Transverse colon (tissue), 4 donors: ENCODE measurements at regions not wholly inside any gene's neighbourhood (a gene's known extent, or its start where the extent isn't known, plus 50 kb on each side); places are given as distances from the start of the nearest gene placed in this dataset.
A peak's percentile ranks its signal among the peaks of the same experiment; 100 is the strongest.

ENCODE experiments used
- DNase-seq: peaks from one replicate; pipeline ENCODE4 v3.0.0-alpha.2; 2019
- H3K27ac ChIP-seq, 4 donors: fragments of 200-600 bp; sonication (generic); 2 replicates each; pipeline ENCODE4 v1.5.1; 2016 to 2018; ENCODE audit warnings: inconsistent platforms in 4 of 4
- H3K27me3 ChIP-seq: fragments of 200-600 bp; sonication (generic); 2 replicates; pipeline ENCODE4 v1.5.1; 2017; ENCODE audit warnings: inconsistent platforms
- H3K36me3 ChIP-seq, 4 donors: fragments of 200-600 bp; sonication (generic); 2 replicates each; pipeline ENCODE4 v1.5.1; 2017 to 2019; ENCODE audit warnings: inconsistent platforms in 4 of 4
- H3K4me1 ChIP-seq, 4 donors: fragments of 200-600 bp; sonication (generic); 2 replicates each; pipeline ENCODE4 v1.5.1; 2017 to 2020; ENCODE audit warnings: inconsistent platforms in 4 of 4
- H3K4me3 ChIP-seq, 4 donors: fragments of 200-600 bp; sonication (generic); 1 replicate in 1 of 4; 2 replicates in 3 of 4; pipeline versions ENCODE4 v1.5.1 to v1.6.1; 2017 to 2019; ENCODE audit warnings: inconsistent platforms in 4 of 4
- H3K9me3 ChIP-seq, 2 donors: fragments of 200-600 bp; sonication (generic); 2 replicates each; pipeline ENCODE4 v1.5.1; 2017 to 2019; ENCODE audit warnings: inconsistent platforms in 2 of 2
- CTCF ChIP-seq, 5 experiments: fragments of 200-600 bp in 3 of 5; fragments of 450-650 bp in 2 of 5; sonication (generic) in 3 of 5; IDR thresholded peaks; 1 replicate in 2 of 5; 2 replicates in 3 of 5; pipeline ENCODE4 v1.5.1; 2016 to 2017; ENCODE audit warnings: antibody characterized with exemption in 5 of 5, inconsistent platforms in 3 of 5, mild to moderate bottlenecking in 2 of 5, moderate library complexity in 1 of 5
- EP300 ChIP-seq: sonication (generic); formaldehyde crosslinking; IDR thresholded peaks from one replicate; pipeline ENCODE4 v1.6.1; 2017; ENCODE audit warnings: antibody characterized with exemption, low read depth
- POLR2A ChIP-seq: fragments of 450-650 bp; IDR thresholded peaks from one replicate; pipeline ENCODE4 v1.6.1; 2016; ENCODE audit warnings: antibody characterized with exemption, mild to moderate bottlenecking, moderate library complexity
- POLR2AphosphoS5 ChIP-seq, 3 donors: sonication (generic); formaldehyde crosslinking; IDR thresholded peaks; one replicate each; pipeline ENCODE4 v1.6.1; 2016; ENCODE audit warnings: antibody characterized with exemption in 3 of 3
- WGBS, 2 donors: methylation state at CpG; one replicate each; pipeline ENCODE4 v1.1.5; 2018; ENCODE audit warnings: low coverage in 1 of 2; 5-methylcytosine and 5-hydroxymethylcytosine counted together
- in situ Hi-C, 4 donors: fragments of 200-750 bp; cut with MboI; loops; one replicate each; pipeline versions ENCODE4 v1.15.0 to v1.15.1; 2017; ENCODE audit warnings: low sequenced_read_pairs in 3 of 4, low pct_ligation_motif_present in 1 of 4, low pct_unique_long_range_greater_than_20kb in 1 of 4
- intact Hi-C: fragments of 100-400 bp; cut with DNase I; formaldehyde crosslinking; loops from one replicate; pipeline ENCODE4 v1.15.1; 2023; ENCODE audit warnings: low total_unique reads

GRCh38 chr6:25111782-25112181 lies 167.4 kb upstream of the CARMIL1 start:
- intact Hi-C loops: no loop called here
- H3K4me1 ChIP-seq: peaks cover 0 to 28% (median 12%) of the 10 kb centered on the region in 4 donors
- H3K36me3 ChIP-seq: peaks cover 0 to 24% (median 0%) of the 10 kb centered on the region in 4 donors
- no peaks in the 10 kb centered on the region for H3K9me3 ChIP-seq
- in situ Hi-C loops: no loop called here
- TF ChIP-seq POLR2AphosphoS5 (IDR thresholded peaks at IDR 0.05) (no peak), EP300 (no peak), POLR2A (no peak), CTCF (IDR thresholded peaks at IDR 0.05) (no peak)
- H3K27me3 ChIP-seq: no peaks in the 10 kb centered on the region
- 60 to 63% methylated on average over 1 of the region's 1 CpG for WGBS, 2 donors
- H3K4me3 ChIP-seq: no peak overlapping the region
- H3K27ac ChIP-seq: peak overlapping the region in 3 of 4 donors; percentile 26 to 59 (median 47)
- DNase-seq: no peak

GRCh38 chr6:25112322-25112773 lies 166.8 kb upstream of the CARMIL1 start:
- in situ Hi-C loops: no loop called here
- Histone ChIP-seq H3K36me3 (peaks cover 0 to 24% (median 0%) of the 10 kb centered on the region in 4 donors), H3K4me3 (no peak overlapping the region), H3K4me1 (peaks cover 0 to 28% (median 12%) of the 10 kb centered on the region in 4 donors), H3K27me3 (no peaks in the 10 kb centered on the region), H3K27ac (peak overlapping the region in 3 of 4 donors; percentile 26 to 59 (median 47)), H3K9me3 (no peaks in the 10 kb centered on the region)
- DNase-seq: peak; percentile 37
- TF ChIP-seq POLR2A (no peak), EP300 (no peak), CTCF (IDR thresholded peaks at IDR 0.05) (no peak), POLR2AphosphoS5 (IDR thresholded peaks at IDR 0.05) (no peak)
- intact Hi-C loops: no loop called here
- 41 to 50% methylated on average over 3 to 4 of the region's 4 CpGs for WGBS, 2 donors

GRCh38 chr6:25113436-25113835 lies 165.7 kb upstream of the CARMIL1 start:
- in situ Hi-C loops: no loop called here
- WGBS, 2 donors: 94 to 100% methylated on average over 1 to 4 of the region's 4 CpGs
- Histone ChIP-seq H3K9me3 (no peaks in the 10 kb centered on the region), H3K27ac (peak overlapping the region in 1 of 4 donors; percentile 59), H3K27me3 (no peaks in the 10 kb centered on the region), H3K36me3 (peaks cover 0 to 18% (median 0%) of the 10 kb centered on the region in 4 donors), H3K4me3 (no peak overlapping the region), H3K4me1 (peaks cover under 1 to 33% (median 14%) of the 10 kb centered on the region in 4 donors)
- DNase-seq: no peak
- TF ChIP-seq EP300: no peak
- no peak for TF ChIP-seq CTCF (IDR thresholded peaks at IDR 0.05)
- no peak for TF ChIP-seq POLR2A
- no peak for TF ChIP-seq POLR2AphosphoS5 (IDR thresholded peaks at IDR 0.05)
- intact Hi-C loops: no loop called here

- H3K27me3 ChIP-seq: no peaks in the 10 kb centered on the region
- H3K36me3 ChIP-seq: no peaks in the 10 kb centered on the region
- H3K9me3 ChIP-seq: no peaks in the 10 kb centered on the region
- in situ Hi-C loops (no loop called here), intact Hi-C loops (no loop called here)
- no peak for DNase-seq
- peaks cover 4 to 56% (median 11%) of the 10 kb centered on the region in 4 donors for H3K4me1 ChIP-seq
- H3K27ac ChIP-seq: no peak overlapping the region
- WGBS, 2 donors: 47 to 68% methylated on average over 3 of the region's 3 CpGs
- H3K4me3 ChIP-seq: no peak overlapping the region
- no peak for TF ChIP-seq POLR2A
- no peak for TF ChIP-seq EP300
- TF ChIP-seq CTCF (IDR thresholded peaks at IDR 0.05): no peak
- no peak for TF ChIP-seq POLR2AphosphoS5 (IDR thresholded peaks at IDR 0.05)
Measured at GRCh38 chr6:25118038-25118437, 161.1 kb upstream of the CARMIL1 start.
